ENCODE measurements at regions not wholly inside any gene's neighbourhood (a gene's known extent, or its start where the extent isn't known, plus 50 kb on each side); places are given as distances from the start of the nearest gene placed in this dataset.

DNA sequence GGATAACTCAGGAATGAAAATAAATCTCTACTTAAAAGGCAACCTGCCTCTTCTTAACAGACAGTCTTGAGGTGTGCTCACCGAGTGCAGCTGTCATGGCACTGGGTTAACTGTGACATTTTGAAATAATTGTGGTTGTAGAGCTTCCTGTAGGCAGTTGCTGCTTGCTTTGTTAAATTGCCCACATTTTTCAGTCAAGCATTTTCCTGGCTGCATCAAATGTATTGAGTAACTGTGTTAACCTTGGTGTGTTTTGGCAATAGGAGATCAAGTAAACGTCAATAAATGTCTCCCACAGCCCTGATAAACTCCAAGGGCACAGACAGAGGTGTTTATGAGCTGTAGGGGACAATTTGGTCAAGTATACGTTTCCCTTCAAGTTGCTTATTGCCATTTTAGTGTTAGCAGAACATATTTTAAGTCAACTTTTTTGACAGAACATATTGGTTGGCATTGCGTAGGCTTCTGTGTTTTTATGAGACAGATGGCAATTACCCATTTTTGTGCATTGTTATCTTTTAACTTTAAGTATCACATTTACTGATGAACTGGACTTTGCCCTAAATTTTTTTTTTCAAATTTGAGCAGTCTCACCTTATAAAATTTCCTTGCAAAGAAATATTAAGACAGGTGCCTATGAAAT is 527.4 kb downstream of the C4orf33 start:
- FAIRE-seq (no peak), DNase-seq (ENCODE audit: insufficient read length, low spot score) (no peak)
- TF ChIP-seq SPI1 (IDR thresholded peaks at IDR 0.05; ENCODE audit: low read depth, low read length) (no peak), TAF1 (IDR thresholded peaks at IDR 0.05; ENCODE audit: low read depth, low read length) (no peak), POLR2A (IDR thresholded peaks at IDR 0.05; ENCODE audit: low read depth, low read length) (no peak), POU2F2 (IDR thresholded peaks at IDR 0.05; ENCODE audit: low read depth, low read length) (no peak), POLR2AphosphoS5 (IDR thresholded peaks at IDR 0.05; ENCODE audit: low read depth, low read length) (no peak), PAX5 (IDR thresholded peaks at IDR 0.05; ENCODE audit: insufficient read depth, low read length, severe bottlenecking) (no peak)

DNA sequence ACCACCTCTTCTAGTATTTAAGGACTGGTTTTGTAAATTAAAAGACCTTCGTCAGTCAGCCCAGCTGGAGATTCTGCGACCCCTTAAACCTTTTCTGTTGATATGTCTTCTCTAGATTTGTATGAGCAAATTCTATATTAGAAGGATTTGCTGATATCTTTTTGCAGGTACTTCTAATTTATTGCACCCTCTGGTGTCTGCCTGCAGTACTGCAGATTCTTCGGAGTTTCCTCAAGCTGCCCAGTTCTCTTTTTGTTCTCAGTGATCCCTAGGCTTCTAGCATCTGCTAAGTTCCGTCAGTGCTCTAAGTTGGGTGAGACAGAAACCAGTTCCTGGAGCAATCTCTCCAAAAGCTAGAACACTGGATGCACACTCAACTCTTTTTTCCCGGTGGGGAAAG is 545.2 kb downstream of the C4orf33 start:
- DNase-seq (ENCODE audit: insufficient read length, low spot score) = no peak
- TF ChIP-seq SPI1 (IDR thresholded peaks at IDR 0.05; ENCODE audit: low read depth, low read length) (peak; percentile 67), PAX5 (IDR thresholded peaks at IDR 0.05; ENCODE audit: insufficient read depth, low read length, severe bottlenecking) (no peak)
- no peak for FAIRE-seq

DNA sequence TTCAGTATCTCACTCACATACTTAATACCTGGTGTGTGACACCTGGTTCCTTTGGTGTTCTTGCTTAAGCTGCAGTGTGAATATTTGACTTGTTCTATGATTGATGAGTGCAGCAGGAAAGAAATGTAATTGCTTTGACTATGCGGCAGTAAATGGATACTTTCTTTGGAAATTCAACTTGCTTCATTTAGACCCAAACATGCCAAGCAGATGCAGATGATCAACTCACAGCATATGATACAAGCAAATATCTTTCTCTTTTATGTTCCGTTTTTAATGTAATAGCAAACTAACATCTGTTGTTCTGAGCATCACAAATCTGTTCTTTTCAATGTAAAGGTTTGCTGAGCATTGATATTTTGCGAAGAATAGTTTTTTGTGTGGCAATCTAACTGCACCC is 549.5 kb downstream of the C4orf33 start:
- TF ChIP-seq POLR2A (IDR thresholded peaks at IDR 0.05; ENCODE audit: low read depth, low read length) (no peak), SPI1 (IDR thresholded peaks at IDR 0.05; ENCODE audit: low read depth, low read length) (no peak), POLR2AphosphoS5 (IDR thresholded peaks at IDR 0.05; ENCODE audit: low read depth, low read length) (no peak), PAX5 (IDR thresholded peaks at IDR 0.05; ENCODE audit: insufficient read depth, low read length, severe bottlenecking) (no peak), TAF1 (IDR thresholded peaks at IDR 0.05; ENCODE audit: low read depth, low read length) (no peak), POU2F2 (IDR thresholded peaks at IDR 0.05; ENCODE audit: low read depth, low read length) (no peak)
- FAIRE-seq (no peak), DNase-seq (ENCODE audit: insufficient read length, low spot score) (no peak)

DNA sequence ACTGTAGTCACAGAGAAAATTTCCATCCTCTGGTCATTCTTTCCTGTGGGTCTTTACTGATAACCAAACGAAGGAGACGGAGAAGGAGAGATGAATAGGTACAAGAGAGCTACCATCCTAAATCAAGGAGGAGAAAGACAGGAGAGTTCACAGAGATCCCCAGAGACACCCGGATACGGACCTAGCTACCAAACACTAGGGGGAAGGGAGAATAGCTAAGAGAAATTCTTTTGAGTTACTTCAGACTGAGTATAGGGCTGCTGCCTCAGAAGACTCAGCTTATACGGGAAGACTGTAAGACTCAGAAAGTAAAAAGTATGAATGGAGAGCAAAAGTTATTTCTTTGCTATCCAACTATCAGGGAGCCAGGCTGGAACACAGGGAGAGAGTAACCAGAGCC is 572.1 kb downstream of the C4orf33 start:
- no peak for FAIRE-seq
- DNase-seq (ENCODE audit: insufficient read length, low spot score) = no peak
- TF ChIP-seq POLR2A (IDR thresholded peaks at IDR 0.05; ENCODE audit: low read depth, low read length) (no peak), PAX5 (IDR thresholded peaks at IDR 0.05; ENCODE audit: insufficient read depth, low read length, severe bottlenecking) (no peak), POU2F2 (IDR thresholded peaks at IDR 0.05; ENCODE audit: low read depth, low read length) (no peak), POLR2AphosphoS5 (IDR thresholded peaks at IDR 0.05; ENCODE audit: low read depth, low read length) (no peak), SPI1 (IDR thresholded peaks at IDR 0.05; ENCODE audit: low read depth, low read length) (no peak), TAF1 (IDR thresholded peaks at IDR 0.05; ENCODE audit: low read depth, low read length) (no peak)

DNA sequence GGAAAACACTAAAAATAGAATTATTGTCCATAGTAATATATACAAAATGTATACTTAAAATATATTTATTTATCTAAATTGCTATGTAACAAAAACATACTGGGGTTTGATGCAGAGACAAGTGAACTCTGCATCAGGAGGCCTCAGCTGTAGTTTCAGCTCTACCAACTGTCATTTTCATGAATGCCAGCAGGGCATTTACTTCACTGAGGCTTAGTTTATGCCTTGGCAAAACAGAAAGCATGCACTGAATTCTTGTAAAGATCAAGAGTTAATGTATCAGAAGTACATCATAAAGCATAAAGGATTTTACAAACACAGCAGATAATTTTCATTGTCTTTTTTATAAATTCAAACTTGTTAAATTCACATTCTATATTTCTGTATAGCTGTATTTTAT is 577.0 kb downstream of the C4orf33 start:
- no peak for FAIRE-seq
- no peak for TF ChIP-seq POLR2AphosphoS5 (IDR thresholded peaks at IDR 0.05; ENCODE audit: low read depth, low read length)
- no peak for TF ChIP-seq POU2F2 (IDR thresholded peaks at IDR 0.05; ENCODE audit: low read depth, low read length)
- no peak for TF ChIP-seq PAX5 (IDR thresholded peaks at IDR 0.05; ENCODE audit: insufficient read depth, low read length, severe bottlenecking)
- TF ChIP-seq POLR2A (IDR thresholded peaks at IDR 0.05; ENCODE audit: low read depth, low read length) = no peak
- no peak for TF ChIP-seq SPI1 (IDR thresholded peaks at IDR 0.05; ENCODE audit: low read depth, low read length)
- TF ChIP-seq TAF1 (IDR thresholded peaks at IDR 0.05; ENCODE audit: low read depth, low read length) = no peak
- no peak for DNase-seq (ENCODE audit: insufficient read length, low spot score)

DNA sequence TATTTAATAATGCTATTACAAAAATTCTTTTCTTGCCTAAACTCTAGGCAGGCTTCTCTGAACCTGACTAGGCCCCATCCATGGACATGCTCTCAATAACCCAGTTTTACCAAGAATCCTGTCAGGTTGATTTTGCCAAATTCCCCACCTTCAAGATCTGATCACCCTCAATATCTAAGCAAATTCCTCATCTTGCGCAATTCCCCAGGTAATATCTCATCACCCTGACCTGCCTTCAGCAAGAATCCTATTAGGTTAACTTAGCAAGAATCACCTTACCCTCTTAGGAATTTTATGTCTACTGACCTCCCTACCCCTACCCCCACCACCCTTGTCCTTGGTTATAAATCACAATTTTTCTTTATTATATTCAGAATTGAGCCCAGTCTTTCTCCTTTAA is 579.1 kb downstream of the C4orf33 start:
- no peak for TF ChIP-seq POLR2AphosphoS5 (IDR thresholded peaks at IDR 0.05; ENCODE audit: low read depth, low read length)
- TF ChIP-seq TAF1 (IDR thresholded peaks at IDR 0.05; ENCODE audit: low read depth, low read length) = no peak
- TF ChIP-seq POLR2A (IDR thresholded peaks at IDR 0.05; ENCODE audit: low read depth, low read length) = no peak
- no peak for TF ChIP-seq POU2F2 (IDR thresholded peaks at IDR 0.05; ENCODE audit: low read depth, low read length)
- TF ChIP-seq SPI1 (IDR thresholded peaks at IDR 0.05; ENCODE audit: low read depth, low read length) = no peak
- no peak for TF ChIP-seq PAX5 (IDR thresholded peaks at IDR 0.05; ENCODE audit: insufficient read depth, low read length, severe bottlenecking)
- DNase-seq (ENCODE audit: insufficient read length, low spot score) = no peak
- FAIRE-seq = no peak

DNA sequence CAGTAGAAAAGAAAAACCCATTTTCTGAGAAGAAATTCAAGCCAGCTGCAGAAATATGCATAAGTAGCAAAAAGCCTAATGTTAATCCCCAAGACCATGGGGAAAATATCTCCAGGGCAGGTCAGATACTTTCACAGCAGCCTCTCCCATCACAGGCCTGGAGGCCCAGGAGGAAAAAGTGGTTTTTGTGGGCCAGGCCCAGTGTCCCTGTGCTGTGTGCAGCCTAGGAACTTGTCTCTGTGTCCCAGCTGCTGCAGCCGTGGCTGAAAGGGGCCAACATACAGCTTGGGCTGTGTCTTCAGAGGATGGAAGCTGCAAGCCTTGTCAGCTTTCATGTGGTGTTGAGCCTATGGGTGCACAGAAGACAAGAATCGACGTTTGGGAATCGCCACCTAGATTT is 581.0 kb downstream of the C4orf33 start:
- no peak for DNase-seq (ENCODE audit: insufficient read length, low spot score)
- TF ChIP-seq POLR2A (IDR thresholded peaks at IDR 0.05; ENCODE audit: low read depth, low read length) (no peak), TAF1 (IDR thresholded peaks at IDR 0.05; ENCODE audit: low read depth, low read length) (no peak), POU2F2 (IDR thresholded peaks at IDR 0.05; ENCODE audit: low read depth, low read length) (no peak), SPI1 (IDR thresholded peaks at IDR 0.05; ENCODE audit: low read depth, low read length) (no peak), POLR2AphosphoS5 (IDR thresholded peaks at IDR 0.05; ENCODE audit: low read depth, low read length) (no peak), PAX5 (IDR thresholded peaks at IDR 0.05; ENCODE audit: insufficient read depth, low read length, severe bottlenecking) (no peak)
- FAIRE-seq = no peak

DNA sequence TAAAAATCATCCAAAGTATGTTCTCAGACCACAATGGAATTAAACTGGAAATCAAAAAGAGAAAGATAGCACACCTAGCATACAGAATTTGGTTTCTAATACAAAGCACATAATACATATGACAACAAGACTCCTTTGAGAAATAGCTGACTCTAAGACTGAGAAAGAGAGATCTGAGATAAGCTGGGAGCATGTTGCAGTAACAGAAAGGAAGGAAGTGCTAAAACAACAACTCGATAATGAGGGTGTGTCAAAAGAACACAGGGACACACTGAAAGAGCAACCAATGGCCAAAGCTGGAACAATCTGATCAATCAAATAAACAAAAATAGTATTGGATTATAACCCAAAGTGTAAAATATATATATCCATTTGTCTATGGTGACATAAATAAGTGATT is 586.6 kb downstream of the C4orf33 start:
- no peak for FAIRE-seq
- DNase-seq (ENCODE audit: insufficient read length, low spot score) = no peak
- no peak for TF ChIP-seq PAX5 (IDR thresholded peaks at IDR 0.05; ENCODE audit: insufficient read depth, low read length, severe bottlenecking)
- no peak for TF ChIP-seq POLR2A (IDR thresholded peaks at IDR 0.05; ENCODE audit: low read depth, low read length)

DNA sequence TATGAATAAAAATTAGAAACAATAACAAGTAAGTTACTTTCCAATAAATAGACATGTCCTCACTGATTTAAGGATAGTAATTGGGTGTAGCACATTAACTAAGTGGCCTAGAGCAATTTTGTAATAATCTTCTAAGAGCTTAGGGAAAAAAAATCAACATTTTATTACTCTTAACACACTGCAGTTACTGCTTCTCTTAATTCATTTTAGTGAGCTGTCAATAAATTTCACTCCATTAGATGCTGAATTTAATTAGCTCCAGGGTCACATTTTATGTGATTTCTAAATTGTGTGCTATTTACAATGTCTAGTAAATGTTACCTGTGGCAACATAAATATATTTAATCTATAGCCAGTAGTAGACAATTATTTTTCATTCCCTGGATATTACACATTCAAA is 612.0 kb downstream of the C4orf33 start:
- FAIRE-seq = no peak
- DNase-seq (ENCODE audit: insufficient read length, low spot score) = no peak
- no peak for TF ChIP-seq TAF1 (IDR thresholded peaks at IDR 0.05; ENCODE audit: low read depth, low read length)
- TF ChIP-seq PAX5 (IDR thresholded peaks at IDR 0.05; ENCODE audit: insufficient read depth, low read length, severe bottlenecking) = no peak
- TF ChIP-seq POLR2AphosphoS5 (IDR thresholded peaks at IDR 0.05; ENCODE audit: low read depth, low read length) = no peak
- no peak for TF ChIP-seq SPI1 (IDR thresholded peaks at IDR 0.05; ENCODE audit: low read depth, low read length)
- TF ChIP-seq POU2F2 (IDR thresholded peaks at IDR 0.05; ENCODE audit: low read depth, low read length) = no peak

DNA sequence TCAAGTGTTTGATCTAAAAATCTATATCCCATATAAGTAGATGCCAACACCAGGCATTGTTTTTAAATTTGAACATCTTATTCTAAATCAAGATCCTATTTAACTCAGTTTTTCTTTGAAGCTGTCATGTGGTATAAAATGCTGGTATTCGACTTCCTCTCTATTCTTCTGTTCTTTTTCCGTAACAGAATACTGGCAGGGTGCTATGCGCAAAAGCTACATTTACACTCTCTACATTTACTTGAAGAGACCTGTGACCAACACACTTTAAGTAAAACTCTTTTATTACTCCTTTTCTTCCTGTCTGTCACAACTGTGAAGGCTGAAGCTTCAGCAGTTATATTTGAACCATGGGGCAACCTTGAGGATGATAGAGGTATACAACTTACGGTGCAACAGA is 612.8 kb downstream of the C4orf33 start:
- FAIRE-seq (no peak), DNase-seq (ENCODE audit: insufficient read length, low spot score) (no peak)
- TF ChIP-seq PAX5 (IDR thresholded peaks at IDR 0.05; ENCODE audit: insufficient read depth, low read length, severe bottlenecking) = no peak
- no peak for TF ChIP-seq POU2F2 (IDR thresholded peaks at IDR 0.05; ENCODE audit: low read depth, low read length)
- no peak for TF ChIP-seq SPI1 (IDR thresholded peaks at IDR 0.05; ENCODE audit: low read depth, low read length)
- TF ChIP-seq POLR2A (IDR thresholded peaks at IDR 0.05; ENCODE audit: low read depth, low read length) = no peak
- no peak for TF ChIP-seq POLR2AphosphoS5 (IDR thresholded peaks at IDR 0.05; ENCODE audit: low read depth, low read length)
- TF ChIP-seq TAF1 (IDR thresholded peaks at IDR 0.05; ENCODE audit: low read depth, low read length) = no peak

Data from GM12891 (cell line).